ENCODE measurements at regions not wholly inside any gene's neighbourhood (a gene's known extent, or its start where the extent isn't known, plus 50 kb on each side); places are given as distances from the start of the nearest gene placed in this dataset.

DNA sequence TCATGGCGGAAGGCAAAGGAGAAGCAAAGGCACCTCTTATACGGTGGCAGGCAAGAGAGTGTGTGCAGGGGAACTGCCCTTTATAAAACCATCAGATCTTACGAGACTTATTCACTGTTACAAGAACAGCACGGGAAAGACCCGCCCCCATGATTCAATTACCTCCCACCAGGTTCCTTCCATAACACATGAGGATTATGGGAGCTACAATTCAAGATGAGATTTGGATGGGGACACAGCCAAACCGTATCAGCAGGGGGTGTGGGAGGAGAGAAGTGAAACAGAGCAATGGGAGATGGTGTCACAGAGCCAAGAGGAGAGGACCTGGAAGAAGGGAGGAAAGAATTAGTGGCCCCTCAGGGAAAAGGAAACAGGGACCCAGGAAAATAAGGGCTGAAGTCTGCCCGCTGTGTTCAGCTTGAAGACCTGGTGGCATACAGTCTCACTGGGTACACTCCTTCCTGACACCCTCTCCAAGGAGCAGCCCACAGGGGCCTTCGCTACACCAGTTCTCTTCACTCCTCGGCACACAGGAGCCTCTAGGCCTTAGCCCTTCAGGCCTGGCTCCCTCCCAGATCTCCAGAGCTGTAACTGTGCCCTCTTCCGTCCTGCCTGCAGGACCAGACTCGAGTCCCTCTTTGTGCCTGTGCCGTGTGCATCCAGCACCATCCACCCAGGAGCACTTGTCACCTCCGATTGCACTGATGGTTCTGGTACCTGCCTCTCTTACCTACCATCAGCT is 262.1 kb downstream of the EIPR1 start:
- no peak for TF ChIP-seq EZH2phosphoT487 (IDR thresholded peaks at IDR 0.05; ENCODE audit: borderline replicate concordance, low read length)
- TF ChIP-seq, protein P1, sequence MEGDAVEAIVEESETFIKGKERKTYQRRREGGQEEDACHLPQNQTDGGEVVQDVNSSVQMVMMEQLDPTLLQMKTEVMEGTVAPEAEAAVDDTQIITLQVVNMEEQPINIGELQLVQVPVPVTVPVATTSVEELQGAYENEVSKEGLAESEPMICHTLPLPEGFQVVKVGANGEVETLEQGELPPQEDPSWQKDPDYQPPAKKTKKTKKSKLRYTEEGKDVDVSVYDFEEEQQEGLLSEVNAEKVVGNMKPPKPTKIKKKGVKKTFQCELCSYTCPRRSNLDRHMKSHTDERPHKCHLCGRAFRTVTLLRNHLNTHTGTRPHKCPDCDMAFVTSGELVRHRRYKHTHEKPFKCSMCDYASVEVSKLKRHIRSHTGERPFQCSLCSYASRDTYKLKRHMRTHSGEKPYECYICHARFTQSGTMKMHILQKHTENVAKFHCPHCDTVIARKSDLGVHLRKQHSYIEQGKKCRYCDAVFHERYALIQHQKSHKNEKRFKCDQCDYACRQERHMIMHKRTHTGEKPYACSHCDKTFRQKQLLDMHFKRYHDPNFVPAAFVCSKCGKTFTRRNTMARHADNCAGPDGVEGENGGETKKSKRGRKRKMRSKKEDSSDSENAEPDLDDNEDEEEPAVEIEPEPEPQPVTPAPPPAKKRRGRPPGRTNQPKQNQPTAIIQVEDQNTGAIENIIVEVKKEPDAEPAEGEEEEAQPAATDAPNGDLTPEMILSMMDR (IDR thresholded peaks at IDR 0.05; ENCODE audit: low read depth, low read length, poor library complexity, severe bottlenecking): no peak

All from DOHH2 (cell line).